Smooth muscle cell (in vitro differentiated cells): ENCODE measurements at regions not wholly inside any gene's neighbourhood (a gene's known extent, or its start where the extent isn't known, plus 50 kb on each side); places are given as distances from the start of the nearest gene placed in this dataset.
A peak's percentile ranks its signal among the peaks of the same experiment; 100 is the strongest.

Experiments used
- DNase-seq: peaks from one replicate; lab custom pipeline; 2025; ENCODE audit not compliant: unreplicated experiment; lab: John Stamatoyannopoulos, UW
- H2AFZ ChIP-seq: fragments of 200-600 bp; sonication (generic); 2 replicates; pipeline ENCODE4 v1.6.0; 2016; ENCODE audit warnings: antibody characterized with exemption, low read depth, mild to moderate bottlenecking
- H3F3A ChIP-seq: fragments of 200-600 bp; sonication (generic); 2 replicates; pipeline ENCODE4 v1.6.0; 2017; ENCODE audit warnings: antibody characterized with exemption, low read depth
- H3K27ac ChIP-seq: fragments of 200-600 bp; sonication (generic); 2 replicates; pipeline ENCODE4 v1.5.1; 2016; ENCODE audit warnings: low read depth, mild to moderate bottlenecking
- H3K27me3 ChIP-seq: fragments of 200-600 bp; sonication (generic); 2 replicates; pipeline ENCODE4 v1.6.1; 2016; ENCODE audit warnings: low read depth, mild to moderate bottlenecking
- H3K36me3 ChIP-seq: fragments of 200-600 bp; sonication (generic); 2 replicates; pipeline ENCODE4 v1.5.1; 2016; ENCODE audit warnings: low read depth
- H3K4me1 ChIP-seq: fragments of 200-600 bp; sonication (generic); 2 replicates; pipeline ENCODE4 v1.5.1; 2016; ENCODE audit warnings: low read depth
- H3K4me2 ChIP-seq: fragments of 200-600 bp; sonication (generic); 2 replicates; pipeline ENCODE4 v1.6.0; 2016; ENCODE audit warnings: mild to moderate bottlenecking
- H3K4me3 ChIP-seq: fragments of 200-600 bp; sonication (generic); 2 replicates; pipeline ENCODE4 v1.5.1; 2016; ENCODE audit warnings: mild to moderate bottlenecking
- H3K79me2 ChIP-seq: fragments of 200-600 bp; sonication (generic); 2 replicates; pipeline ENCODE4 v1.6.0; 2016; ENCODE audit warnings: low read depth, mild to moderate bottlenecking
- H3K9ac ChIP-seq: fragments of 200-600 bp; sonication (generic); 2 replicates; pipeline ENCODE4 v1.6.0; 2016; ENCODE audit warnings: low read depth
- H3K9me3 ChIP-seq: fragments of 200-600 bp; sonication (generic); replicated peaks from 2 replicates; pipeline ENCODE4 v1.5.1; 2016; ENCODE audit warnings: low read depth
- H4K20me1 ChIP-seq: fragments of 200-600 bp; sonication (generic); 2 replicates; pipeline ENCODE4 v1.6.0; 2016; ENCODE audit warnings: low read depth
- WGBS: methylation state at CpG from one replicate; pipeline ENCODE4 v1.1.7; 2016; ENCODE audit warnings: low lambda C conversion rate; 5-methylcytosine and 5-hydroxymethylcytosine counted together
- TF ChIP-seq, protein P1 (sequence below): fragments of 200-600 bp; sonication (generic); IDR thresholded peaks from 2 replicates; pipeline ENCODE4 v1.5.1; 2017; ENCODE audit warnings: borderline replicate concordance, mild to moderate bottlenecking, antibody characterized with exemption; ENCODE audit not compliant: insufficient read depth, poor library complexity, severe bottlenecking

DNA sequence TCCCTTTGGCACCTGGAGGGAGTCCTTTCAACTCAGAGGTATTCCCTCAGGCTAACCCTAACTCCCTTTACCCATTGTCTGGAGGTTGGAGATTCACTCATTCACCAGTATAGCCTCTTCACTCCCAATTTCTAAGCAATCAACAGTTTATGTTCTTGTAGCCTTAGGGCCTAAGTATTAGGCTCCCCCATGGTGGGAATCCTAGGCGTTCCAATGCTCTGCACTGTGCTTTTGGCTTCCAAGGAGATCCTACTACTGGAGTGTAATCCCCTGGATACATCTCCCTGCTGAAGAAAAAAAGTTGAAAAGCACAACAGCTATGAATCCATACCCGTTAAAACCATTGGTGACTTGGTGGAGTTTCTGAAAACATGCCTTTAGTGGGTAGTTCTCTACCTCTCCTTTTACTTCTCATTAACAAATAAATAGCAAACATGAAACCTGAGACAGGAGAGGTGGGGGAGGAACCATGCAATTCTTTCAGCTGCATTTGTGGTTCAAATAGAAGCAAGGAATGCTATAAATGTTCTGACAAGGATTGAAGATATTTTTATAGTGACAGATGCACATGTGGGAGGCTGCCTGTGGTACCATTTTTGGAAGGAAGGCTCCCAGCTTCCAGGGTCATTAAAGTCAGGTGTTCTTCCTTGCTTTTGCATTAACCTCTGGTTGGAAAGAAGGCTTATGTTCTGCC, 397.1 kb downstream of the DMAC1 start:
- DNase-seq: no peak
- Histone ChIP-seq H3K9ac (no peak overlapping the region), H3K4me1 (peaks cover 8% of the 10 kb centered on the region), H3K79me2 (no peaks in the 10 kb centered on the region), H2AFZ (peak overlapping the region; percentile 56), H3F3A (no peaks in the 10 kb centered on the region), H4K20me1 (no peaks in the 10 kb centered on the region), H3K36me3 (no peaks in the 10 kb centered on the region), H3K27ac (no peak overlapping the region), H3K27me3 (no peaks in the 10 kb centered on the region), H3K4me2 (peak overlapping the region; percentile 7), H3K9me3 (no peaks in the 10 kb centered on the region), H3K4me3 (no peak overlapping the region)
- TF ChIP-seq, protein P1, sequence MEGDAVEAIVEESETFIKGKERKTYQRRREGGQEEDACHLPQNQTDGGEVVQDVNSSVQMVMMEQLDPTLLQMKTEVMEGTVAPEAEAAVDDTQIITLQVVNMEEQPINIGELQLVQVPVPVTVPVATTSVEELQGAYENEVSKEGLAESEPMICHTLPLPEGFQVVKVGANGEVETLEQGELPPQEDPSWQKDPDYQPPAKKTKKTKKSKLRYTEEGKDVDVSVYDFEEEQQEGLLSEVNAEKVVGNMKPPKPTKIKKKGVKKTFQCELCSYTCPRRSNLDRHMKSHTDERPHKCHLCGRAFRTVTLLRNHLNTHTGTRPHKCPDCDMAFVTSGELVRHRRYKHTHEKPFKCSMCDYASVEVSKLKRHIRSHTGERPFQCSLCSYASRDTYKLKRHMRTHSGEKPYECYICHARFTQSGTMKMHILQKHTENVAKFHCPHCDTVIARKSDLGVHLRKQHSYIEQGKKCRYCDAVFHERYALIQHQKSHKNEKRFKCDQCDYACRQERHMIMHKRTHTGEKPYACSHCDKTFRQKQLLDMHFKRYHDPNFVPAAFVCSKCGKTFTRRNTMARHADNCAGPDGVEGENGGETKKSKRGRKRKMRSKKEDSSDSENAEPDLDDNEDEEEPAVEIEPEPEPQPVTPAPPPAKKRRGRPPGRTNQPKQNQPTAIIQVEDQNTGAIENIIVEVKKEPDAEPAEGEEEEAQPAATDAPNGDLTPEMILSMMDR: no peak
- 51% methylated on average over 2 of the region's 2 CpGs for WGBS

DNA sequence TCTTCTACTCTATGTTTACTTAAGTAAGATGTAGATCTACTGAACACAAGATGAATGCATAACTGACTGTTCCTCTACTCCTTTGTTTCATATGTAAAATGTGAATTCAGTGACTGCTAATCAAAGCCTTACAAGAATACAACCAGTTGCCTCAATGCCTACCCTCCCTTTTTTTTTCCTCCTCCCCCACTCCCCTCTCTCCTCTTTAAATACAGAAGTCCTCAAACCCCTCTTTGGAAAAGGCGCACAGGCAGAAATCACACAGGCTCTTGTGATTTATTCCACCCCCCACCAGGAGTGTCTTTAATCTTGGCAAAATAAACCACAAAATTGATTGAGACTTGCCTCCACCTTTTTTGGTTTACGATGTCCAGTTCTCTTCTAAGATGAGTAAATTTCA, 398.5 kb downstream of the DMAC1 start:
- Histone ChIP-seq H3K9ac (no peak overlapping the region), H3K4me1 (peaks cover 8% of the 10 kb centered on the region), H3K4me2 (no peak overlapping the region), H3K27ac (no peak overlapping the region), H3K79me2 (no peaks in the 10 kb centered on the region), H3K27me3 (no peaks in the 10 kb centered on the region), H3K9me3 (no peaks in the 10 kb centered on the region), H4K20me1 (no peaks in the 10 kb centered on the region), H3F3A (no peaks in the 10 kb centered on the region), H3K4me3 (no peak overlapping the region), H3K36me3 (no peaks in the 10 kb centered on the region), H2AFZ (no peak overlapping the region)
- no peak for DNase-seq
- WGBS: 89% methylated on average over 2 of the region's 2 CpGs
- TF ChIP-seq, protein P1: no peak

DNA sequence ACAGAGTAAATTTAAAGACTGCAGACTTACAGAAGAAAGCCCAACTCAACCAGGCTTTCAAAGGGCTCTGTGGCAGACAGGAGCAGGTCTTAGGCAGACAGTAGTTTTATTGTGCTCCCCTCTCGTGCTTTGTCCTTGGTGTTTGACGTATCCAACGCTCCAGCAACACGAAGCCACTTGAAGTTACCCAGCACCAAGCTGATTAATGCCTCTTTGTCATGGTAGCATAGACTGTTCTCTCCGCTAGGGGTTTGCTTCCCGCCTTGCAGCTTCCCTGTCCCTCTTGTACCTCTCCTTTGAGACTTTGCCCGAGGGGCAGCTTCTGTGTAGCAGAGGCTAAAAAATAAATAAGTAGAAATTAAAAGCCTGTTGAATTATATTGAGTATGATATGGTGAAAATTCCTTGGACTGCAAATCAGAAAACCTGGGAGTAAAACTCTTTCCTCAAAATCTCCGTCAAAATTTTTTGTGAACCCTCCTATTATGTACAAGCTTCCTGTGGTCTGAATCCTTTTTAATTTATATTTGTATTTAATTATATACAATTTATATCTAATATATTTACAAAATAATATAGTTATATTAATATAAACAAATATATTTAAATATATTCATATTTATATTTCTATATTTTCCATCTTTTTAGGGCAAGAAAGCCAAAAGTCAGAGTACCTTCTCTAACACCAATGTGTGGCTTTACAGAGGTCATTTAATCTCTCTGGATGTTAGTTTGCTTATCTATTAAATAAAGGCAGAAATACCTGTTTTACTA, 405.4 kb downstream of the DMAC1 start:
- no peaks in the 10 kb centered on the region for H3K27me3 ChIP-seq
- no peak overlapping the region for H3K27ac ChIP-seq
- no peaks in the 10 kb centered on the region for H3K79me2 ChIP-seq
- no peak for DNase-seq
- WGBS: 61% methylated on average over 8 of the region's 8 CpGs
- H4K20me1 ChIP-seq: no peaks in the 10 kb centered on the region
- no peaks in the 10 kb centered on the region for H3F3A ChIP-seq
- no peaks in the 10 kb centered on the region for H3K36me3 ChIP-seq
- H3K9ac ChIP-seq: no peak overlapping the region
- H3K4me1 ChIP-seq: no peaks in the 10 kb centered on the region
- TF ChIP-seq, protein P1: peak; percentile 6
- no peak overlapping the region for H3K4me2 ChIP-seq
- no peak overlapping the region for H3K4me3 ChIP-seq
- H3K9me3 ChIP-seq: no peaks in the 10 kb centered on the region
- H2AFZ ChIP-seq: no peak overlapping the region
